Vagina (tissue), 2 donors: ENCODE measurements at regions not wholly inside any gene's neighbourhood (a gene's known extent, or its start where the extent isn't known, plus 50 kb on each side); places are given as distances from the start of the nearest gene placed in this dataset.
"Not testable (repeated sequence)": the region's sequence is repeated elsewhere in the genome, so short reads cannot be mapped to it uniquely, and the experiment has no call there.

ENCODE experiments used
- DNase-seq, 2 donors: peaks; one replicate each; pipeline ENCODE4 v3.0.0-alpha.2; 2017; ENCODE audit errors: extremely low spot score in 2 of 2
- H3K27ac ChIP-seq: fragments of 200-600 bp; sonication (generic); one replicate; pipeline ENCODE4 v1.5.1; 2019
- H3K27me3 ChIP-seq: fragments of 200-600 bp; sonication (generic); one replicate; pipeline ENCODE4 v1.5.1; 2019
- H3K36me3 ChIP-seq, 2 donors: fragments of 200-600 bp; sonication (generic); one replicate each; pipeline ENCODE4 v1.5.1; 2017 to 2019
- H3K4me1 ChIP-seq: fragments of 200-600 bp; sonication (generic); one replicate; pipeline ENCODE4 v1.5.1; 2019
- H3K4me3 ChIP-seq, 2 donors: fragments of 200-600 bp; sonication (generic); 1 replicate in 1 of 2; 2 replicates in 1 of 2; pipeline ENCODE4 v1.5.1; 2016 to 2019
- H3K9me3 ChIP-seq: fragments of 200-600 bp; sonication (generic); one replicate; pipeline ENCODE4 v1.5.1; 2019
- POLR2A ChIP-seq, 2 donors: fragments of 450-650 bp; IDR thresholded peaks; one replicate each; pipeline ENCODE4 v1.6.1; 2017; ENCODE audit warnings: antibody characterized with exemption in 2 of 2, mild to moderate bottlenecking in 2 of 2, moderate library complexity in 2 of 2
- POLR2AphosphoS5 ChIP-seq, 2 donors: sonication (generic); formaldehyde crosslinking; IDR thresholded peaks; one replicate each; pipeline ENCODE4 v1.9.0; 2017; ENCODE audit warnings: antibody characterized with exemption in 2 of 2, mild to moderate bottlenecking in 2 of 2, low read depth in 1 of 2; ENCODE audit not compliant: insufficient read depth in 1 of 2
- intact Hi-C: fragments of 100-400 bp; cut with DNase I; formaldehyde crosslinking; loops from one replicate; pipeline ENCODE4 v1.15.1; 2023
- TF ChIP-seq, protein P1 (sequence below), 3 experiments: fragments of 450-650 bp in 2 of 3; fragments of 200-600 bp in 1 of 3; sonication (generic) in 1 of 3; IDR thresholded peaks; one replicate each; pipeline ENCODE4 v1.5.1; 2017 to 2019; ENCODE audit warnings: antibody characterized with exemption in 3 of 3, mild to moderate bottlenecking in 2 of 3, moderate library complexity in 2 of 3

DNA sequence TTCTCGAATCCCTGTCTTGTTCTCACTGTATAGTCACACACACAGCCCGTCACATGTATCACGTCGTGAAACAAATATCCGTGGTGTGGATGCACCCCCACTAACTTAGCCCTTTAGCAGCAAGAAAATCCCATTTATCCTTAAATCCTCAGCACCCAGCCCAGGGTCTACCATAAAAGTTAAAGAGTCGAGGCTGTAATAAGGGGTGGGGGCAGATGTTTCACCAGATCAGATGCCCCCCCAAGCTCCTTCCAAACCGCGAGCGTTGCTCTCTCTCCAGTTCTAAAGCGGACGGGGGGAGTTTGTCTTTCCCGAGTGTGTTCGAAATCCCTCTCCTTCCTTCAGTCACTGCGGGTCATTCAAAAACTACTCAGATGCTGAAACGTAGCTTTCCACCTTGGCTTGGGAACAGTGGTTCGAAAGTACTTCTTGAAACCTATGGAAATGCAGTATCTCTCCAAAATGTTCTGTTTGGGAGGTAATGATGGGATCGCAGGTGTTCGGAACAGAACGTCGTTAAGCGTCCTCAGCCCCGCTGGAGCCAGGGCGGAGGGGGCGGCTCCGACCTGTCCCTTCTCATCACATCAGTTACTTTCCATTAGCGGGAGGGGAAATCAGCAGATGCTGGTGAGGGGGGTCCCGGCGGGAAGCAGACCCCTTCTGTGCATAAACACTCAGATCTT is 156.2 kb downstream of the BRD1 start:
- Histone ChIP-seq H3K27me3 (peaks cover 5% of the 10 kb centered on the region), H3K4me1 (peaks cover 9% of the 10 kb centered on the region), H3K4me3 (no peak overlapping the region), H3K9me3 (no peaks in the 10 kb centered on the region), H3K27ac (no peak overlapping the region), H3K36me3 (no peaks in the 10 kb centered on the region)
- DNase-seq: no peak
- no peak for TF ChIP-seq POLR2AphosphoS5 (IDR thresholded peaks at IDR 0.05; ENCODE audit: insufficient read depth in 1 of 2, low read depth in 1 of 2)
- TF ChIP-seq, protein P1, sequence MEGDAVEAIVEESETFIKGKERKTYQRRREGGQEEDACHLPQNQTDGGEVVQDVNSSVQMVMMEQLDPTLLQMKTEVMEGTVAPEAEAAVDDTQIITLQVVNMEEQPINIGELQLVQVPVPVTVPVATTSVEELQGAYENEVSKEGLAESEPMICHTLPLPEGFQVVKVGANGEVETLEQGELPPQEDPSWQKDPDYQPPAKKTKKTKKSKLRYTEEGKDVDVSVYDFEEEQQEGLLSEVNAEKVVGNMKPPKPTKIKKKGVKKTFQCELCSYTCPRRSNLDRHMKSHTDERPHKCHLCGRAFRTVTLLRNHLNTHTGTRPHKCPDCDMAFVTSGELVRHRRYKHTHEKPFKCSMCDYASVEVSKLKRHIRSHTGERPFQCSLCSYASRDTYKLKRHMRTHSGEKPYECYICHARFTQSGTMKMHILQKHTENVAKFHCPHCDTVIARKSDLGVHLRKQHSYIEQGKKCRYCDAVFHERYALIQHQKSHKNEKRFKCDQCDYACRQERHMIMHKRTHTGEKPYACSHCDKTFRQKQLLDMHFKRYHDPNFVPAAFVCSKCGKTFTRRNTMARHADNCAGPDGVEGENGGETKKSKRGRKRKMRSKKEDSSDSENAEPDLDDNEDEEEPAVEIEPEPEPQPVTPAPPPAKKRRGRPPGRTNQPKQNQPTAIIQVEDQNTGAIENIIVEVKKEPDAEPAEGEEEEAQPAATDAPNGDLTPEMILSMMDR (IDR thresholded peaks at IDR 0.05): no peak
- intact Hi-C loops: no loop called here

DNA sequence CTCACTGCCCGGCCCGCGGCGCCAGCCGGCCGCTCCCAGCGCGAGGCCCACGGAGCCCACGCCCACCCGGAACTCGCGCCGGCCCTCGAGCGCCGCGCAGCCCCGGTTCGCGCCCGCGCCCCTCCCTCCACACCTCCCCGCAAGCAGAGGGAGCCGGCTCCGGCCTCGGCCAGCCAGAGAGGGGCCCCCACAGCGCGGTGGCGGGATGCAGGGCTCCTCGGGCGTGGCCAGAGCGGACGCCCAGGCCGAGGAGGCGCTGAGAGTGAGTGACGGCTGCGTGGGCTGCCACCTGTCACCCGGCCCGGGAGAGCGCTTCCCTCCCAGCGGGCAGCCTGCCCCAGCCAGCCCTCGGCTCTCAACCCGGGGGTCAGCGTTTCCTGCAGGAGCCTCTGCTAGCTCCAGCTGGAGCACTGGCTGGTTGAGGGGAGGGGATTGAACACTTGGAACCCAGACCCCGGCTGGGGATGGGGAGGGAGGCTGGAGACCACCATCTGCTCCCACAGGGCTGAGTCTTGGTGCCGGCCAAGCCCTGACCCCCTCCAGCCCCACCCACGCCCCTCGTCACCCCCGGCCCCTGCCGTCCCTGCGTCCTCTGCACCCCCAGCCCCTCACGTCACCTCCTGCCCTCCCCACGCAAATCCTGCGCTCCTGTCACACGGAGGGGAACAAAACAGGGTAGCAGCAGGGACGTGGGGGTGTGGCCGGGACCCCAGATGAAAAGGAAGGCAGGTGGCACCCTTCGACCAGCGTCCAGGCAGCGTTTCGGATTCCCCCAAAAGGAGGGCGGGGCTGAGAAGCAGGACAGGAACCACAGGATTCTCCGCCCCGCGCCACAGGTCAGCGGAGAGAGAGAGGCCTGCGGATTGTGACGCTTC is 157.0 kb downstream of the BRD1 start:
- Histone ChIP-seq H3K4me3 (peak overlapping the region; percentile 31 to 38), H3K36me3 (no peaks in the 10 kb centered on the region), H3K4me1 (peaks cover 9% of the 10 kb centered on the region), H3K27ac (no peak overlapping the region), H3K27me3 (peaks cover 5% of the 10 kb centered on the region), H3K9me3 (no peaks in the 10 kb centered on the region)
- TF ChIP-seq POLR2A (IDR thresholded peaks at IDR 0.05) (no peak), POLR2AphosphoS5 (IDR thresholded peaks at IDR 0.05; ENCODE audit: insufficient read depth in 1 of 2, low read depth in 1 of 2) (no peak)
- TF ChIP-seq, protein P1 (IDR thresholded peaks at IDR 0.05): no peak
- intact Hi-C loops: no loop called here
- DNase-seq: no peak

DNA sequence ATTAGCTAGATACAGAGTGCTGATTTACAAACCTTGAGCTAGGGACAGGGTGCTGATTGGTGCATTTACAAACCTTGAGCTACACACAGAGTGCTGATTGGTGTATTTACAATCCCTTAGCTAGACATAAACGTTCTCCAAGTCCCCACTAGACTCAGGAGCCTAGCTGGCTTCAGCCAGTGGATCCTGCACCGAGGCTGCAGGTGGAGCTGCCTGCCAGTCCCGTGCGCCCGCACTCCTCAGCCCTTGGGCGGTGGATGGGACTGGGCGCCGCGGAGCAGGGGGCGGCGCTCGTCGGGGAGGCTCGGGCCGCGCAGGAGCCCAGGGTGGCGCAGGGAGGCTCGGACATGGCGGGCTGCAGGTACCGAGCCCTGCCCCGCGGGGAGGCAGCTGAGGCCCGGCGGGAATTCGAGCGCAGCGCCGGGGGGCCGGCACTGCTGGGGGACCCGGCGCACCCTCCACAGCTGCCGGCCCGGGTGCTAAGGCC is 157.7 kb downstream of the BRD1 start:
- H3K27ac ChIP-seq, H3K4me1 ChIP-seq, H3K36me3 ChIP-seq, intact Hi-C loops, DNase-seq, H3K9me3 ChIP-seq, H3K27me3 ChIP-seq: not testable (repeated sequence)
- peak overlapping the region; percentile 31 to 38 for H3K4me3 ChIP-seq

DNA sequence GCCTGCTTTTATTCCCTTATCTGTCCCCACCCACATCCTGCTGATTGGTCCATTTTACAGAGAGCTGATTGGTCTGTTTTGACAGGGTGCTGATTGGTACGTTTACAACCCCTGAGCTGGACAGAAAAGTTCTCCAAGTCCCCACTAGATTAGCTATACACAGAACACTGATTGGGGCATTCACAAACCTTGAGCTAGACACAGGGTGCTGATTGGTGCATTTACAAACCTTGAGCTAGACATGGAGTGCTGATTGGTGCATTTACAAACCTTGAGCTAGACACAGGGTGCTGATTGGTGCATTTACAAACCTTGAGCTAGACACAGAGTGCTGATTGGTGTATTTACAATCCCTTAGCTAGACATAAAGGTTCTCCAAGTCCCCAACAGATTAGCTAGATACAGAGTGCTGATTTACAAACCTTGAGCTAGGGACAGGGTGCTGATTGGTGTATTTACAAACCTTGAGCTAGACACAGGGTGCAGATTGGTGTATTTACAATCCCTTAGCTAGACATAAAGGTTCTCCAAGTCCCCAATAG is 158.2 kb downstream of the BRD1 start:
- intact Hi-C loops, H3K4me1 ChIP-seq, H3K36me3 ChIP-seq, H3K9me3 ChIP-seq, DNase-seq, H3K27me3 ChIP-seq, H3K27ac ChIP-seq: not testable (repeated sequence)
- H3K4me3 ChIP-seq: peak overlapping the region in 1 of 2 donors; percentile 38

DNA sequence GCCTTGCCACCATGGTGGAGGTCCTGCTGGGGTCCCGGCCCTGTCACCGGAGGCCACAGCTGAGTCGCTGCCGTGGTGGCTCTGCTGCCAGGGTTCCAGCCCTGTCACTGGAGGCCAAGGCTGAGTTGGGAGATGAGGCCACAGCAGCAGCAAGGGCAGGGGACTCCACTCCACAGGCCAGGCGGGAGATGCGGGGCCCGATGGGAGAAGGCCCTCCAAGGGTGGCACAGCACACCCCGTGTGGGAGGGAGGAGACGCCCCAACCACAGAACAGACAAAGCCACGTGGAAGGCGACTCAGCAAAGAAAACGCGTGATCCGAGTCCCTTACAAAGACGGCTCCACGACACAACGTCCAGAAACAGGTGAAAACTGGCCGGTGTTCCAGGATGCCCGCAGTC is 159.3 kb downstream of the BRD1 start:
- H3K4me1 ChIP-seq: peaks cover 9% of the 10 kb centered on the region
- no peak for DNase-seq
- no peaks in the 10 kb centered on the region for H3K36me3 ChIP-seq
- no peak overlapping the region for H3K4me3 ChIP-seq
- TF ChIP-seq, protein P1 (IDR thresholded peaks at IDR 0.05): no peak
- TF ChIP-seq POLR2AphosphoS5 (IDR thresholded peaks at IDR 0.05; ENCODE audit: insufficient read depth in 1 of 2, low read depth in 1 of 2) (no peak), POLR2A (IDR thresholded peaks at IDR 0.05) (no peak)
- H3K27me3 ChIP-seq: peaks cover 5% of the 10 kb centered on the region
- intact Hi-C loops: no loop called here
- H3K27ac ChIP-seq: no peak overlapping the region
- H3K9me3 ChIP-seq: no peaks in the 10 kb centered on the region

DNA sequence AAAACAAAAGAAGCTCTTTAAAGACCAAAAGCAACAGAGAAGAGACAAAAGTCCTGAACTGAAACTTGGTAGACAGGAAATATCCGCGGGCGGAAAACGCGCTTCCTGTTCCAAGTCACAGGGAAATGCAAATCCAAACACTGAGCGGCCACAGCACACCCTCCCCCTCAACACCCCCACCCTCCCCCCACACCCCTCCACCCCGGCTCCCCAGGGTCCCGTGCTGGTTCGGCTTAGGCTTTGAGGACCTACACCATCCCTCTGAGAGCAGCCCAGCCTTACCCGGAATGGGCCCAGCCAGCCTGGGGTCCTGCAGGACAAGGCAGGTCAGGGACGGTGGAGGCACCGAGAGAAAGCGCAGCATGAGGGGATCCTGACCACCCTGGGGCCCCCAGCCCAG is 160.4 kb downstream of the BRD1 start:
- H3K36me3 ChIP-seq: no peaks in the 10 kb centered on the region
- no peak overlapping the region for H3K27ac ChIP-seq
- H3K27me3 ChIP-seq: peaks cover 5% of the 10 kb centered on the region
- TF ChIP-seq POLR2A (IDR thresholded peaks at IDR 0.05) (no peak), POLR2AphosphoS5 (IDR thresholded peaks at IDR 0.05; ENCODE audit: insufficient read depth in 1 of 2, low read depth in 1 of 2) (no peak)
- intact Hi-C loops: no loop called here
- no peaks in the 10 kb centered on the region for H3K9me3 ChIP-seq
- no peak overlapping the region for H3K4me3 ChIP-seq
- DNase-seq: no peak
- peaks cover 9% of the 10 kb centered on the region for H3K4me1 ChIP-seq
